ENCODE measurements at regions not wholly inside any gene's neighbourhood (a gene's known extent, or its start where the extent isn't known, plus 50 kb on each side); places are given as distances from the start of the nearest gene placed in this dataset.
A peak's percentile ranks its signal among the peaks of the same experiment; 100 is the strongest.

DNA sequence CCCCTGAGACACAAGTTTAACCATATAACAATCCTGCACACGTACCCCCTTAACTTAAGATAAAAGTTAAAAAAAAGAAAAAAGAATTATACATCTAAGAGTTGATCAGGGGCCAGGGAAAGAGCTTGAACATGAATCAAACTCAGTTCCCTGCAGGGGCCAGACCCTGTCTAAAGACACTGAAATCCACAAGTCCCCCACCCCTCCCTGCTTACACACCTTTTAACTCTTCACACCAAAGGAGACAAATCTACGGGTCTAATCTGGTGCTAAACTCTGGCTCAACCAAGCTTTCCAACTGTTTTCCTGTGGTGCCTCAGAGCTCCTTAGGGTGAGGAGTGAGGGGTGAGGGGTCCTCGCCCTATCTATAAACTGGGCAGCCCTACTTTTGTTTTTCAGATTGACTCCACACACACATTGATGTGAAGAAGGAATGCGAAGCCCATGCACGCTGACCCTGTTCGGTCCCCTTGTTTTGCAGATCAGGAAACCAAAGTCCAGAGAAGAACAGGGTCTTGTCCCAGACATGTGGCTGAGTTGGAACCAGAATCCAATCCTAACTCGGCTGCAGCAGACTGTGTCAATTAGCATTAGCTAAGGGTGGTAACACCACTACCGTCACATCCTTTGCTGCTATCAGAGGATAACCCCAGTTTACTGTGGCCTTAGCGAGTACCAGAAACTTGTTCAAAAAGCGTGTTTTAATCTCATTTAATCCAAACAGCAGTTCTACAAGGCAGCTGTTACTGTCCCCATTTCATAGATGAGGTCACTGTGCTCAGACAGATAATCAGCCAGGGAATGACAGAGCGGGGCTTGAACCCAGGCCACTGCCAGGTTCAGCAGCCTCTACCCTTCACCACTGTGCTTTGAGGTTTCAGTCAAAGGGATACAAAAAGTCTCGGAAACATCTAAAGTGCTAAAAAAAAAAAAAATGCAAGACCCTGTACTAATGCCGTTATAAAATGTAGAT lies 145.2 kb upstream of the SYT13 start:
- TF ChIP-seq POLR2A (IDR thresholded peaks at IDR 0.05; ENCODE audit: low read depth, low read length), result no peak
- TF ChIP-seq TAF1 (IDR thresholded peaks at IDR 0.05; ENCODE audit: borderline replicate concordance, low read depth, low read length), result no peak
- TF ChIP-seq POLR2AphosphoS5 (IDR thresholded peaks at IDR 0.05; ENCODE audit: low read depth, low read length), result no peak
- DNase-seq (ENCODE audit: insufficient read length), result no peak
- FAIRE-seq, result no peak

- no peak for FAIRE-seq
- no peak for TF ChIP-seq TAF1 (IDR thresholded peaks at IDR 0.05; ENCODE audit: borderline replicate concordance, low read depth, low read length)
- no peak for TF ChIP-seq POLR2A (IDR thresholded peaks at IDR 0.05; ENCODE audit: low read depth, low read length)
- TF ChIP-seq POLR2AphosphoS5 (IDR thresholded peaks at IDR 0.05; ENCODE audit: low read depth, low read length), result no peak
- no peak for DNase-seq (ENCODE audit: insufficient read length)
Observed at GRCh38 chr11:45430361-45430760, 144.2 kb upstream of the SYT13 start.

DNA sequence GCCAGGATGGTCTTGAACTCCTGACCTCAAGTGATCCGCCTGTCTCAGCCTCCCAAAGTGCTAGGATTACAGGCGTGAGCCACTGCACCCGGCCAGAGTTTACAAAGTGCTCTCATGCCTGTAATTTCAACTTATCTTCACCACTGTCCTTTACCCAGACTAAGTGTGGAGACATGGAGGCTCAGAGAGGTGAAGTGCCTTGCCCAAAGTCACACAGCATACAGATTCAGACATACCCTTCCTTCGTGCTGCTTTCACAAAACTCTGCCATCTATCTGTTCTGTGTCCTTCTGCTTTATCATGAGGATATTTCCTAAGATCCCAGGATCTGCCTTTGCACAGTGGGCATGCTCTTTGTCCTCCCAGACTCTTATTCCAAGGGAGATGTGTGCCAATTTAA lies 143.6 kb upstream of the SYT13 start:
- TF ChIP-seq TAF1 (IDR thresholded peaks at IDR 0.05; ENCODE audit: borderline replicate concordance, low read depth, low read length), result no peak
- TF ChIP-seq POLR2AphosphoS5 (IDR thresholded peaks at IDR 0.05; ENCODE audit: low read depth, low read length), result no peak
- no peak for TF ChIP-seq POLR2A (IDR thresholded peaks at IDR 0.05; ENCODE audit: low read depth, low read length)
- FAIRE-seq, result no peak
- no peak for DNase-seq (ENCODE audit: insufficient read length)

DNA sequence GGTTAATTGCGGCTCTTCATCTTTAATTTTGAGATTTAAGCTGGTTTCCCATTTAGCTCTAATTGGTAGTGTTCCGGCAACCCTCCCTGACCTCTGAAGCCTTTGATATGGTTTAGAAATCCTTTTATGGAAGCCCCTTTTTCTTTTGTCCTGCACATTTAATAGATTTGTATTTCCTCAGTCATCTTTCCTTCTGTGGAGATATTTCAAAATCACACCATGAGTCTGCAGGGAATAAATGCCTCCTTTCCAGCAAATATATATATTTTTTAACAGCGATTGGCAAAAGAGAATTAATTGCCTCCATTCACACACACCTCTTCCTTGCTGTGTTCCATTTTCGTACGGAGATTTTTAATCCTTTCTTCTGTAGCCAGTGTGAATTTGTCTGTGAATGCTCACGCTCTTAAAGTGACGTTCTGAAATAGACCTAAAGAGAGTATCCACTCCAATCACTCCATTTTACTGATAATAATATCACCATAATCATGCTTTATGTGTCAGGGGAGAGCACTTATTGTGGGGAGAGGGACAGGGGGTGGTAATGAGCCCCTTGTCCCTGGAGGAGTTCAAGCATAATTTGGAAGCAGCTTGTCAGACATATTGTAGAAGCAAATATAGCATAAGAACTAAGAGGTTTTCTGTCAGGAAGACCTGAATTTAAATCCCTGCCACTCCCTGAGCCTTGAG lies 142.5 kb upstream of the SYT13 start:
- DNase-seq (ENCODE audit: insufficient read length), result no peak
- FAIRE-seq, result no peak
- no peak for TF ChIP-seq TAF1 (IDR thresholded peaks at IDR 0.05; ENCODE audit: borderline replicate concordance, low read depth, low read length)
- TF ChIP-seq POLR2AphosphoS5 (IDR thresholded peaks at IDR 0.05; ENCODE audit: low read depth, low read length), result no peak
- no peak for TF ChIP-seq POLR2A (IDR thresholded peaks at IDR 0.05; ENCODE audit: low read depth, low read length)

DNA sequence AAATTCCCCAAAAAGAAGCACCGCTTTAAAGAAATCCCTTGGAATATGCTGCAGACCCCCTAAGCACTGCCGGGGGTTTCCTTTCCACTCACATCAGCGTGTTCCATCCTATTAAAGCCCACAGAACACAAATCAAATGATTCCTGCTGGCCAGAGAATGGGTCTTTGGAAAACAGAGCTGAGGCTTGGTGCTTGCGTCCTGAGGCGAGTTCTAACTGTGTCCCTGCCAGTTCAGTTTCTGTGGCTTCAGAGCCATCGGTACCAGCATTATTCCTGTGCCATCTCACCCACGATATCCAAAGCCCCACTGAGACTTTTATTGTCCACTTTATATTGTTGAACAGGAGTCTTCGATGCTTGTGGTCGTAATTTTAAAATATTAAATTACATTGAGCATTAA lies 142.0 kb upstream of the SYT13 start:
- FAIRE-seq (no peak), DNase-seq (ENCODE audit: insufficient read length) (no peak)
- no peak for TF ChIP-seq TAF1 (IDR thresholded peaks at IDR 0.05; ENCODE audit: borderline replicate concordance, low read depth, low read length)
- no peak for TF ChIP-seq POLR2AphosphoS5 (IDR thresholded peaks at IDR 0.05; ENCODE audit: low read depth, low read length)
- TF ChIP-seq POLR2A (IDR thresholded peaks at IDR 0.05; ENCODE audit: low read depth, low read length), result no peak

GRCh38 chr11:45424411-45425180 lies 138.5 kb upstream of the SYT13 start:
- DNase-seq (ENCODE audit: insufficient read length), result no peak
- no peak for FAIRE-seq
- TF ChIP-seq POLR2A (IDR thresholded peaks at IDR 0.05; ENCODE audit: low read depth, low read length) (no peak), TAF1 (IDR thresholded peaks at IDR 0.05; ENCODE audit: borderline replicate concordance, low read depth, low read length) (no peak), POLR2AphosphoS5 (IDR thresholded peaks at IDR 0.05; ENCODE audit: low read depth, low read length) (no peak)

GRCh38 chr11:45423475-45424120 lies 137.5 kb upstream of the SYT13 start:
- DNase-seq (ENCODE audit: insufficient read length) (no peak), FAIRE-seq (no peak)
- TF ChIP-seq POLR2A (IDR thresholded peaks at IDR 0.05; ENCODE audit: low read depth, low read length) (no peak), POLR2AphosphoS5 (IDR thresholded peaks at IDR 0.05; ENCODE audit: low read depth, low read length) (no peak), TAF1 (IDR thresholded peaks at IDR 0.05; ENCODE audit: borderline replicate concordance, low read depth, low read length) (no peak)

GRCh38 chr11:45423036-45423435 lies 136.9 kb upstream of the SYT13 start:
- FAIRE-seq (no peak), DNase-seq (ENCODE audit: insufficient read length) (no peak)
- TF ChIP-seq POLR2AphosphoS5 (IDR thresholded peaks at IDR 0.05; ENCODE audit: low read depth, low read length), result no peak
- TF ChIP-seq TAF1 (IDR thresholded peaks at IDR 0.05; ENCODE audit: borderline replicate concordance, low read depth, low read length), result no peak
- TF ChIP-seq POLR2A (IDR thresholded peaks at IDR 0.05; ENCODE audit: low read depth, low read length), result no peak

DNA sequence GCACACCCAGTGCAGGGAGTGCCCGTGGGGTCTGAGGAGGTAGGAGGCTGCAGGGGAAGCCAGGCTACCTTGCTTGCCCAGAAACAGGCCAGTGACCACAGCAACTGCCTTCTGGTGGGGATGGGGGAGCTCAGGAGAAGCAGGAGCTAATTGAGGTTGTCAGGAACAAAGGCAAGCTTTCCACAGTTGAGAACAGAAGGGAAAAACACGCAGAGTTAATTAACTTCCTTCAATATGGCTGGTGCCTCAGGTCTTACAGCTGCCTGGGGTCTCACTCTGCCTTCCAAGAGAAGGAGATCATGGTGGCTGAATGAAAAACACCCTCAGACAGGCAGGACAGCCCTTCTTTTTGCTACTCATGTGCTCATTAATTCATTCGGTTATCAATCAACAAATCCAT lies 127.9 kb upstream of the SYT13 start:
- DNase-seq (ENCODE audit: insufficient read length) (no peak), FAIRE-seq (no peak)
- TF ChIP-seq TAF1 (IDR thresholded peaks at IDR 0.05; ENCODE audit: borderline replicate concordance, low read depth, low read length) (no peak), POLR2AphosphoS5 (IDR thresholded peaks at IDR 0.05; ENCODE audit: low read depth, low read length) (no peak), POLR2A (IDR thresholded peaks at IDR 0.05; ENCODE audit: low read depth, low read length) (no peak)

DNA sequence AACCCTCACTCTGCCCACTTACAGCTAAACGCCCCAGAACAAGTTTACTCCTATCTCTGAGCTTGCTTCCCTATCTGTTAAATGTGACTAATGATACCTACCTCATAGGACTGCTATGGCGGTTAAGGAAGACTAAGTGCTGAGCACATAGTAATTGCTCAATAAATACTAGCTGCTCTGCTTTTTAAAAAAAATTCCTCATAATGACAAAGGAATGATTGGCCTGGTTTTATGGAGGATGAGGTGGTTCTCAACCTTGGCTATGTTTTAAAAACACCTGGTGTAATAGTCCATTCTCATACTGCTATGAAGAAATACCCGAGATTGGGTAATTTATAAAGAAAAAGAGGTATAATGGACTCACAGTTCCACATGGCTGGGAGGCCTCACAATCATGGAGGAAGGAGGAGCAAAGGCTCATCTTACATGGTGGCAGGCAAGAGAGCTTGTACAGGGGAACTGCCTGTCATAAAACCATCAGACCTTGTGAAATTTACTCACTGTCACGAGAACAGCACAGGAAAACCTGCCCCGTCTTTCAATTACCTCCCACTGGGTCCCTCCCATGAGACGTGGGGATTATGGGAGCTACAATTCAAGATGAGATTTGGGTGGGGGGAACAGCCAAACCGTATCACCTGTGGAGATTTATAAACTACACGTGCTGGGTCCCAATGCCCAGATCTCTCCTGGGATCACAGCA lies 127.2 kb upstream of the SYT13 start:
- DNase-seq (ENCODE audit: insufficient read length) (no peak), FAIRE-seq (peak; percentile 57)
- no peak for TF ChIP-seq POLR2AphosphoS5 (IDR thresholded peaks at IDR 0.05; ENCODE audit: low read depth, low read length)
- TF ChIP-seq TAF1 (IDR thresholded peaks at IDR 0.05; ENCODE audit: borderline replicate concordance, low read depth, low read length), result no peak
- TF ChIP-seq POLR2A (IDR thresholded peaks at IDR 0.05; ENCODE audit: low read depth, low read length), result no peak

Data from GM12892 (cell line).